ENCODE measurements at regions not wholly inside any gene's neighbourhood (a gene's known extent, or its start where the extent isn't known, plus 50 kb on each side); places are given as distances from the start of the nearest gene placed in this dataset.
"Not testable (repeated sequence)": the region's sequence is repeated elsewhere in the genome, so short reads cannot be mapped to it uniquely, and the experiment has no call there.

- DNase-seq, result no peak
Observed at GRCh38 chr11:87536016-87536415, 498.3 kb downstream of the TMEM135 start.

- DNase-seq, result no peak
Observed at GRCh38 chr11:87535513-87535912, 497.8 kb downstream of the TMEM135 start.

- not testable (repeated sequence) for DNase-seq
Observed at GRCh38 chr11:87531835-87532234, 494.1 kb downstream of the TMEM135 start.

GRCh38 chr11:87529486-87529885 lies 491.8 kb downstream of the TMEM135 start:
- no peak for DNase-seq

GRCh38 chr11:87528752-87529151 lies 491.0 kb downstream of the TMEM135 start:
- no peak for DNase-seq

- no peak for DNase-seq
Observed at GRCh38 chr11:87523276-87523675, 485.5 kb downstream of the TMEM135 start.

GRCh38 chr11:87518266-87518665 lies 480.5 kb downstream of the TMEM135 start:
- no peak for DNase-seq

GRCh38 chr11:87517351-87517750 lies 479.6 kb downstream of the TMEM135 start:
- DNase-seq, result no peak

GRCh38 chr11:87507722-87508121 lies 470.0 kb downstream of the TMEM135 start:
- not testable (repeated sequence) for DNase-seq

- not testable (repeated sequence) for DNase-seq
Observed at GRCh38 chr11:87506946-87507345, 469.2 kb downstream of the TMEM135 start.

GRCh38 chr11:87501388-87501787 lies 463.7 kb downstream of the TMEM135 start:
- no peak for DNase-seq

- not testable (repeated sequence) for DNase-seq
Observed at GRCh38 chr11:87494936-87495335, 457.2 kb downstream of the TMEM135 start.

GRCh38 chr11:87494026-87494425 lies 456.3 kb downstream of the TMEM135 start:
- not testable (repeated sequence) for DNase-seq

- no peak for DNase-seq
Observed at GRCh38 chr11:87493516-87493915, 455.8 kb downstream of the TMEM135 start.

- peak in 3 of 4 experiments; percentile 10 to 24 (median 15) for DNase-seq
Observed at GRCh38 chr11:87491381-87491780, 453.6 kb downstream of the TMEM135 start.

GRCh38 chr11:87490671-87491070 lies 452.9 kb downstream of the TMEM135 start:
- DNase-seq, result no peak

GRCh38 chr11:87484566-87484965 lies 446.8 kb downstream of the TMEM135 start:
- peak in 2 of 4 experiments; percentile 8 to 11 for DNase-seq

- no peak for DNase-seq
Observed at GRCh38 chr11:87477321-87477720, 439.6 kb downstream of the TMEM135 start.

- no peak for DNase-seq
Observed at GRCh38 chr11:87473174-87473573, 435.4 kb downstream of the TMEM135 start.

GRCh38 chr11:87466223-87466622 lies 428.5 kb downstream of the TMEM135 start:
- DNase-seq, result no peak

- no peak for DNase-seq
Observed at GRCh38 chr11:87465716-87466115, 428.0 kb downstream of the TMEM135 start.

GRCh38 chr11:87463486-87464102 lies 425.9 kb downstream of the TMEM135 start:
- DNase-seq, result peak in 1 of 4 experiments; percentile 4

GRCh38 chr11:87462171-87462570 lies 424.4 kb downstream of the TMEM135 start:
- DNase-seq, result no peak

GRCh38 chr11:87460842-87461637 lies 423.3 kb downstream of the TMEM135 start:
- no peak for DNase-seq
